ENCODE measurements at regions not wholly inside any gene's neighbourhood (a gene's known extent, or its start where the extent isn't known, plus 50 kb on each side); places are given as distances from the start of the nearest gene placed in this dataset.

GRCh38 chr2:128495996-128496547, 177.4 kb upstream of the HS6ST1 start:
- no peak for DNase-seq

- no peak for DNase-seq
Measured at GRCh38 chr2:128496700-128497099, 178.0 kb upstream of the HS6ST1 start.

- DNase-seq: no peak
Measured at GRCh38 chr2:128497461-128497860, 178.8 kb upstream of the HS6ST1 start.

- no peak for DNase-seq
Measured at GRCh38 chr2:128498086-128498485, 179.4 kb upstream of the HS6ST1 start.

- DNase-seq: no peak
Measured at GRCh38 chr2:128498589-128498988, 179.9 kb upstream of the HS6ST1 start.

GRCh38 chr2:128499367-128500137, 180.9 kb upstream of the HS6ST1 start:
- DNase-seq: no peak

- no peak for DNase-seq
Measured at GRCh38 chr2:128500138-128500800, 181.6 kb upstream of the HS6ST1 start.

GRCh38 chr2:128501006-128501690, 182.5 kb upstream of the HS6ST1 start:
- DNase-seq: no peak

GRCh38 chr2:128501700-128502099, 183.0 kb upstream of the HS6ST1 start:
- DNase-seq: no peak

- no peak for DNase-seq
Measured at GRCh38 chr2:128502200-128502599, 183.5 kb upstream of the HS6ST1 start.

GRCh38 chr2:128502638-128503246, 184.1 kb upstream of the HS6ST1 start:
- DNase-seq: no peak

GRCh38 chr2:128503399-128504245, 185.0 kb upstream of the HS6ST1 start:
- DNase-seq: no peak

GRCh38 chr2:128504246-128505149, 185.8 kb upstream of the HS6ST1 start:
- DNase-seq: no peak

GRCh38 chr2:128505150-128505490, 186.5 kb upstream of the HS6ST1 start:
- no peak for DNase-seq

GRCh38 chr2:128505575-128506526, 187.2 kb upstream of the HS6ST1 start:
- DNase-seq: no peak

GRCh38 chr2:128506534-128506933, 187.9 kb upstream of the HS6ST1 start:
- no peak for DNase-seq

GRCh38 chr2:128510701-128511397, 192.2 kb upstream of the HS6ST1 start:
- DNase-seq: no peak

- DNase-seq: no peak
Measured at GRCh38 chr2:128511731-128512378, 193.2 kb upstream of the HS6ST1 start.
